IPS-15b (cell line): ENCODE measurements at regions not wholly inside any gene's neighbourhood (a gene's known extent, or its start where the extent isn't known, plus 50 kb on each side); places are given as distances from the start of the nearest gene placed in this dataset.

ENCODE experiments used
- H3K27me3 ChIP-seq: one replicate; pipeline ENCODE4 v1.6.1; 2013; ENCODE audit warnings: low read length; ENCODE audit not compliant: control insufficient read depth, insufficient read depth
- H3K36me3 ChIP-seq: one replicate; pipeline ENCODE4 v1.6.1; 2013; ENCODE audit warnings: low read length; ENCODE audit not compliant: control insufficient read depth, insufficient read depth
- H3K4me1 ChIP-seq: one replicate; pipeline ENCODE4 v1.6.1; 2013; ENCODE audit warnings: mild to moderate bottlenecking, low read length; ENCODE audit not compliant: control insufficient read depth, insufficient read depth
- H3K4me3 ChIP-seq: one replicate; pipeline ENCODE4 v1.5.1; 2013; ENCODE audit warnings: low read depth, low read length
- H3K9ac ChIP-seq: one replicate; pipeline ENCODE4 v1.6.1; 2013; ENCODE audit warnings: low read depth, mild to moderate bottlenecking, low read length
- H3K9me3 ChIP-seq: one replicate; pipeline ENCODE4 v1.6.1; 2013; ENCODE audit warnings: mild to moderate bottlenecking, low read length; ENCODE audit not compliant: control insufficient read depth, insufficient read depth

GRCh38 chr4:136412708-136413107, 1119.6 kb downstream of the PCDH18 start:
- H3K9ac ChIP-seq, result no peak overlapping the region
- no peaks in the 10 kb centered on the region for H3K4me1 ChIP-seq
- H3K9me3 ChIP-seq, result no peaks in the 10 kb centered on the region
- H3K27me3 ChIP-seq, result no peaks in the 10 kb centered on the region
- H3K4me3 ChIP-seq, result no peak overlapping the region
- no peaks in the 10 kb centered on the region for H3K36me3 ChIP-seq

- H3K36me3 ChIP-seq, result no peaks in the 10 kb centered on the region
- H3K9ac ChIP-seq, result no peak overlapping the region
- H3K4me1 ChIP-seq, result no peaks in the 10 kb centered on the region
- H3K9me3 ChIP-seq, result no peaks in the 10 kb centered on the region
- no peak overlapping the region for H3K4me3 ChIP-seq
- no peaks in the 10 kb centered on the region for H3K27me3 ChIP-seq
Measured at GRCh38 chr4:136400829-136401228, 1131.5 kb downstream of the PCDH18 start.

GRCh38 chr4:136395212-136395722, 1137.0 kb downstream of the PCDH18 start:
- Histone ChIP-seq H3K9ac (no peak overlapping the region), H3K9me3 (no peaks in the 10 kb centered on the region), H3K4me1 (no peaks in the 10 kb centered on the region), H3K27me3 (no peaks in the 10 kb centered on the region), H3K36me3 (no peaks in the 10 kb centered on the region), H3K4me3 (no peak overlapping the region)

- H3K36me3 ChIP-seq, result no peaks in the 10 kb centered on the region
- no peaks in the 10 kb centered on the region for H3K27me3 ChIP-seq
- H3K4me1 ChIP-seq, result no peaks in the 10 kb centered on the region
- H3K4me3 ChIP-seq, result no peak overlapping the region
- H3K9me3 ChIP-seq, result no peaks in the 10 kb centered on the region
- H3K9ac ChIP-seq, result no peak overlapping the region
Measured at GRCh38 chr4:136392576-136392975, 1139.7 kb downstream of the PCDH18 start.

GRCh38 chr4:136390824-136391223, 1141.5 kb downstream of the PCDH18 start:
- no peaks in the 10 kb centered on the region for H3K4me1 ChIP-seq
- H3K36me3 ChIP-seq, result no peaks in the 10 kb centered on the region
- no peaks in the 10 kb centered on the region for H3K9me3 ChIP-seq
- no peaks in the 10 kb centered on the region for H3K27me3 ChIP-seq
- no peak overlapping the region for H3K4me3 ChIP-seq
- H3K9ac ChIP-seq, result no peak overlapping the region

GRCh38 chr4:136383082-136383481, 1149.2 kb downstream of the PCDH18 start:
- Histone ChIP-seq H3K27me3 (no peaks in the 10 kb centered on the region), H3K9ac (no peak overlapping the region), H3K4me1 (no peaks in the 10 kb centered on the region), H3K9me3 (no peaks in the 10 kb centered on the region), H3K4me3 (no peak overlapping the region), H3K36me3 (no peaks in the 10 kb centered on the region)

- Histone ChIP-seq H3K9me3 (no peaks in the 10 kb centered on the region), H3K4me1 (no peaks in the 10 kb centered on the region), H3K27me3 (no peaks in the 10 kb centered on the region), H3K4me3 (no peak overlapping the region), H3K9ac (no peak overlapping the region), H3K36me3 (no peaks in the 10 kb centered on the region)
Measured at GRCh38 chr4:136371231-136371630, 1161.1 kb downstream of the PCDH18 start.

- Histone ChIP-seq H3K9ac (no peak overlapping the region), H3K36me3 (no peaks in the 10 kb centered on the region), H3K9me3 (no peaks in the 10 kb centered on the region), H3K27me3 (no peaks in the 10 kb centered on the region), H3K4me1 (no peaks in the 10 kb centered on the region), H3K4me3 (no peak overlapping the region)
Measured at GRCh38 chr4:136369073-136369472, 1163.2 kb downstream of the PCDH18 start.

- no peak overlapping the region for H3K9ac ChIP-seq
- H3K4me1 ChIP-seq, result no peaks in the 10 kb centered on the region
- no peak overlapping the region for H3K4me3 ChIP-seq
- no peaks in the 10 kb centered on the region for H3K27me3 ChIP-seq
- H3K9me3 ChIP-seq, result no peaks in the 10 kb centered on the region
- H3K36me3 ChIP-seq, result no peaks in the 10 kb centered on the region
Measured at GRCh38 chr4:136357556-136357955, 1174.7 kb downstream of the PCDH18 start.

GRCh38 chr4:136355970-136356369, 1176.3 kb downstream of the PCDH18 start:
- Histone ChIP-seq H3K9me3 (no peaks in the 10 kb centered on the region), H3K9ac (no peak overlapping the region), H3K27me3 (no peaks in the 10 kb centered on the region), H3K4me3 (no peak overlapping the region), H3K36me3 (no peaks in the 10 kb centered on the region), H3K4me1 (no peaks in the 10 kb centered on the region)

GRCh38 chr4:136343340-136343739, 1189.0 kb downstream of the PCDH18 start:
- Histone ChIP-seq H3K36me3 (no peaks in the 10 kb centered on the region), H3K9ac (no peak overlapping the region), H3K4me3 (no peak overlapping the region), H3K9me3 (no peaks in the 10 kb centered on the region), H3K4me1 (no peaks in the 10 kb centered on the region), H3K27me3 (no peaks in the 10 kb centered on the region)

GRCh38 chr4:136342666-136343065, 1189.6 kb downstream of the PCDH18 start:
- Histone ChIP-seq H3K36me3 (no peaks in the 10 kb centered on the region), H3K27me3 (no peaks in the 10 kb centered on the region), H3K4me3 (no peak overlapping the region), H3K9ac (no peak overlapping the region), H3K9me3 (no peaks in the 10 kb centered on the region), H3K4me1 (no peaks in the 10 kb centered on the region)

GRCh38 chr4:136337216-136337615, 1195.1 kb downstream of the PCDH18 start:
- no peaks in the 10 kb centered on the region for H3K4me1 ChIP-seq

More at GRCh38 chr4:136337216-136337615, 1195.1 kb downstream of the PCDH18 start:
- Histone ChIP-seq H3K27me3 (no peaks in the 10 kb centered on the region), H3K9ac (no peak overlapping the region), H3K9me3 (no peaks in the 10 kb centered on the region), H3K36me3 (no peaks in the 10 kb centered on the region), H3K4me3 (no peak overlapping the region)
